B cell (primary cell): ENCODE measurements at regions not wholly inside any gene's neighbourhood (a gene's known extent, or its start where the extent isn't known, plus 50 kb on each side); places are given as distances from the start of the nearest gene placed in this dataset.

Experiments used
- EZH2 ChIP-seq: IDR thresholded peaks from 2 replicates; pipeline ENCODE4 v1.6.1; 2012; ENCODE audit warnings: borderline replicate concordance, low read depth, mild to moderate bottlenecking, moderate library complexity, low read length; ENCODE audit not compliant: insufficient read depth, poor library complexity, severe bottlenecking
- TF ChIP-seq, protein P1 (sequence below): fragments of 200-600 bp; IDR thresholded peaks from one replicate; pipeline ENCODE4 v1.8.0; 2022; ENCODE audit warnings: antibody characterized with exemption, mild to moderate bottlenecking

DNA sequence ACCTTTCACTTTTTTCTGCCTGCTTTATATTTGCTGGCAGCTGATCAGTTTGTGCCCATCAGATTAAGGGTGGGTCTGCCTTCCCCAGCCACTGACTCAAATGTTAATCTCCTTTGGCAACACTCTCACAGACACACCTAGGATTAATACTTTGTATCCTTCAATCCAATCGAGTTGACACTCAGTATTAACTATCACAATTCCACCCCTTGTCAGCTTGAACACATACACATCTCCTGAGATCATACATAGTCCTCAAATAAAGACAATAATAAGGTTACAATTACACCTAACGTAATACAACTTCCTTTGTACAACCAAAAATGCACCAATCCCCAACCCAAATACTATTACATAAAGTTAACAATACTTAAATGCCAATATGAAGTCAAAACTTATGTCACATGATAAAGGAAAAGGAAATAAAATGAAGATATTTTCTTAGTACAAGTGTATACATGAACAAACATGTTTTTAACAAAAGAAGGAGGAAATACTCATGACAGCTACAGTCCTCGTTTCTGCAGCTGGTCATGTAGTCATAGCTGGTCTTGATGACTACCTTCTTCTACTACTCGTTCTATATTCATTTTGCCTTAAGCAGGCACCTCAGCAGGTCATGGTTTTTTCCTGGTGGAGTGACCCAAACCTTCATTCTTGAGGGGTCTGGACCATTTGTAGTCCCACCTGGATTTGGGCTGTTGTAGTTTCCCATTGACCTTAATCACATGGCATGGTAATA lies 96.7 kb upstream of the CABCOCO1 start:
- TF ChIP-seq, protein P1, sequence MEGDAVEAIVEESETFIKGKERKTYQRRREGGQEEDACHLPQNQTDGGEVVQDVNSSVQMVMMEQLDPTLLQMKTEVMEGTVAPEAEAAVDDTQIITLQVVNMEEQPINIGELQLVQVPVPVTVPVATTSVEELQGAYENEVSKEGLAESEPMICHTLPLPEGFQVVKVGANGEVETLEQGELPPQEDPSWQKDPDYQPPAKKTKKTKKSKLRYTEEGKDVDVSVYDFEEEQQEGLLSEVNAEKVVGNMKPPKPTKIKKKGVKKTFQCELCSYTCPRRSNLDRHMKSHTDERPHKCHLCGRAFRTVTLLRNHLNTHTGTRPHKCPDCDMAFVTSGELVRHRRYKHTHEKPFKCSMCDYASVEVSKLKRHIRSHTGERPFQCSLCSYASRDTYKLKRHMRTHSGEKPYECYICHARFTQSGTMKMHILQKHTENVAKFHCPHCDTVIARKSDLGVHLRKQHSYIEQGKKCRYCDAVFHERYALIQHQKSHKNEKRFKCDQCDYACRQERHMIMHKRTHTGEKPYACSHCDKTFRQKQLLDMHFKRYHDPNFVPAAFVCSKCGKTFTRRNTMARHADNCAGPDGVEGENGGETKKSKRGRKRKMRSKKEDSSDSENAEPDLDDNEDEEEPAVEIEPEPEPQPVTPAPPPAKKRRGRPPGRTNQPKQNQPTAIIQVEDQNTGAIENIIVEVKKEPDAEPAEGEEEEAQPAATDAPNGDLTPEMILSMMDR, result no peak
- TF ChIP-seq EZH2, result no peak
